IPS DF 19.7 (cell line): ENCODE measurements at regions not wholly inside any gene's neighbourhood (a gene's known extent, or its start where the extent isn't known, plus 50 kb on each side); places are given as distances from the start of the nearest gene placed in this dataset.
"Not testable (repeated sequence)": the region's sequence is repeated elsewhere in the genome, so short reads cannot be mapped to it uniquely, and the experiment has no call there.

Experiments
- DNase-seq: peaks from one replicate; pipeline ENCODE4 v3.0.0-alpha.2; 2013; ENCODE audit warnings: low read depth, low spot score

DNA sequence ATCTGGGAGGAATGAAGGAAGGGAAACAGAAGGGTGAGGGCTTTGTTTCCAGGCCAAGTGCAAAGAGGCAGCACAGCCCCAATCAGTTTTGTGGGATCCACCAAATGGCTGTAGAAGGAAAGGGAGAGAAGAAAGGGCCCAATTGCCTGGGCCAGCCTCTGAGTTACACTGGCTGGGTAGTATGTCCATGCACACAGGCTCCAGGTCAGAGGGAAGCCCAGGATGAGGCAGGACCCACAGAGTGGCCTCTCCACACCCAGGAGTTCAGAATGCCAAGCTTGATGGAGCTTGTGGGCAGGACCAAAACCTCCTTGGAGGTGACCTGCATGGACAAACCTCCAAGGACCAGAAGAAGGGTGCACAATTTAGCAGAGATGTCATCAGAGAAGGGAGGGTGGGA, 178.2 kb upstream of the TSHZ3 start:
- DNase-seq, result no peak

DNA sequence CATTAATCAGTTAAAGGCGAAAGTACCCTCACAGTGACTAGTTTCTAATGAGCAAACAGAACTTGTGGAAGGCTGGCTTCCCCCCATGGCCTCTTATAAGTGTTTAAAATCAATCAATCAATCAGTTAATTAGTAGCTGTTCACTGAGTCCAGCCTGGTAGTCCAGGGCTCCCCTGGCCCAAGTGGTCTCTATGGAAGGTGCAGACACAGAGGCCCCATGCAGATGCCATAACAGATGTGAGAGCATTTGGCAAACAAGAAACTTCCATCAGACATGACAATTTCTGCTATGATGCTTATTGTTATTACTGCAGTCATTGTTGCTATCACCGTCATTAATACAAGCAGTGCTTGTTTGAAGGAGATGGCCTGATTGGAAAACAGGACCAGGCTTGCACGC, 179.0 kb upstream of the TSHZ3 start:
- no peak for DNase-seq

- no peak for DNase-seq
Measured at GRCh38 chr19:31529121-31529520, 179.9 kb upstream of the TSHZ3 start.

GRCh38 chr19:31530781-31531180, 181.5 kb upstream of the TSHZ3 start:
- no peak for DNase-seq

DNA sequence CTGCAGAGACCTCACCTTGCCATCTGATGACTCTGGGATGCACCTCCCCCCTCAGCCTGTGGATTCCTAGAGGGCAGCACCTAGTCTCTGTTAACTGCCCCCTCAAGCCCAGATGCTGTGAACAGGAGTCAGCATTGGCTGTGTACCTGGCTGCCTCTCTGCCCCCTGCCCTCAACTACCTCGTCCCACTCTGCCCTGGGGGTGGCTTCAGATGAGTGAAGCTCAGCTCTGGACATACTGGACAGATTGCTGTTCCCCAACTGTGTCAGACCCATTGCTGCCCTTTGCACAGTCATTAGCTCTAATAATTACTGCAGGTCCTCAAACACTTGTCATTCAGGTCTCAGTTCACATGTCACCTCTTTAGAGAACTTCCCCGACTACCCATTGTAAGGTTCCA, 182.1 kb upstream of the TSHZ3 start:
- no peak for DNase-seq

DNA sequence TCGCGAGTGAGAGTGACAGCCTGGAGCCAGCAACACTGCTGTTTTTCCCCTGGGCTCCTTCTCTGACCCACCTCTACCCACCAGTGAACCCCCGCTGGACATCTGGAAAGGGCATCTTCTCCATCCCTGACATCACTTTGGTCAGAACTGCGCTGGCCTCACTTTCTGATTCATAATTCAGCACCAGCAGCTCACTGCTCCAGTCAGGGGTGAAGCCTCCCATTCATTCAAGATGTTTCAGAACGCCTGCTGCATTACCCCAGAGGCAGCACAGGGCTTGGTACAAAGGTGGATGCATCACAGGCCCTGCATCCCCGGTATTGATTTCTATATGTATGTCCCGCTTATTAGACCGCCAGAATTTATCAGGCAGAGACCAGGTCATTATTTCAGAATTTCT, 182.8 kb upstream of the TSHZ3 start:
- no peak for DNase-seq

- DNase-seq, result no peak
Measured at GRCh38 chr19:31533114-31533513, 183.9 kb upstream of the TSHZ3 start.

GRCh38 chr19:31534231-31534630, 185.0 kb upstream of the TSHZ3 start:
- no peak for DNase-seq

DNA sequence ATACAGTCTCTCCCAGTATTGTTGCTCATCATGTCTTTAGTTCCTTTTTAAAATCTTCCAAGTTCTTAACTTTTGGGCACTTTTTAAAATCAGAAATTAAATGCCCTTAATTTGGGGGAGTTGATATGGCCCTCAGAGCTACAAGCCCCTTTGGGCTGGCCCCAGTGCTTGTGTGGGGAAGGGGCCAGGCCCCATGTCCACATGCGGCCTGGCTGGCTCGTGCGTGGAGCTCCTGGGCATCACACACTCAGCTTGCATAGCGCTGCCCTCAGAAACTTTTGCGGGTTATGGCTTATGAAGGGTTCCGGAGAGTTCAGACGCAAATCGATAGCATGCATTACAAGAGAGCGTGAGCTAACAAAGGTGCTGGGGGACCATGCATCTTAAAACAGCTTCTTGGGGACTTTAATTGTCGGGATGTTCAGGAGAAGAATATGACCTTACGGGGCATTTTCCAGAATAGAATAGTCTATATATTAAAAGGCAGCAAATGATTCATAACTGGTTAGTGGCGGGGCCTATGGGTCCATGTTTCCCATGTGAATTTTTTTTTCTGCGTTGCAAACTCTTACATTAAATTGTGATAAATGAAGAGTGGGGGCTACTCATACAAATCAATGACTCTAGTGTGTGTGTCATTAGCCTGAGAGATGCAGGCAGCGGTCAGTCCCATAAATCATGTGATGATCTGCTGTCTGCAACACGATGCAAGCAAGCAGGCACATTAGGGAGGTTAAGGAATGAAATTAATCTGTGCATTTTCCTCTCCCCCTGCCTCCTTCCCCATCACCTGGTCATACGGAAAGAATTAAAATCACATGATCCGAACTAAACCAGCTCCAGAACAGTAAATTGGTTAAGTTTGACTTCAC, 185.8 kb upstream of the TSHZ3 start:
- no peak for DNase-seq

DNA sequence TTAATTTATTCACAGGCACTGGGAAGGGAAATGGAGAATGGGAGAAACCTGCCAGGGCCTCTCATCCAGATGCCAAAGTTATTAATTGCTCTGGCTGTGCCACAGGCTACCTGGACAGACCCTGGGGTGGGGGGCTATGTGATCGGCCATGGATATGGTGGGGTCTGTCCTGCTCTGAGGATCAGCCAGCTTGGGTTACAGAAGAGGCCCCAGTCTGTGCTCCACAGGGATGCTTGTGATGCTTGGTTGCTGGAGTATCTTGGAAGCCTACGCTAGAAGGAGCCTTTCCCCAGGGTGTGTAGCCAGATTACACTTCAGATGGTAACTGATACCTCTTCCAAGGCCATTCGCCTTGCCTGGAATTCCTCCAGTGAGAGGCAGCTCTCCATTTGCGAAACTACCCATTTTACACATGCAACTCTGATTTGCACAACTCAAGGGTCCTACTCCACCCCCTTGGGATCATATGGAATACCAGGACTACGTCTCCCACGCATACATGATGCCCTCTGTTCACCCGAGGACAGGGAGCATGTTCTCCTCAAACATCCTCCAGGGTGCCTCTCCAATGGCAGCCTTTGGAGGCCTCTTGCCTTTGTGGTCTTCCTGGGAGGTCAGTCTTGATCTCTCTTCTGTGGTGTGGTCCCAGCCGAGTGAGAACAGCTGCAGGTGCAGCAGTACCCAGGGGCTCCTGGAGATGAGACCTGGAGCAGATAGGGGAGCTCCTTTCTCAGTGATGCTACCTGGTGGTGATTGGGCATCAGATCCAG, 186.6 kb upstream of the TSHZ3 start:
- no peak for DNase-seq

GRCh38 chr19:31537136-31537535, 187.9 kb upstream of the TSHZ3 start:
- no peak for DNase-seq

GRCh38 chr19:31537902-31538301, 188.7 kb upstream of the TSHZ3 start:
- DNase-seq, result not testable (repeated sequence)

DNA sequence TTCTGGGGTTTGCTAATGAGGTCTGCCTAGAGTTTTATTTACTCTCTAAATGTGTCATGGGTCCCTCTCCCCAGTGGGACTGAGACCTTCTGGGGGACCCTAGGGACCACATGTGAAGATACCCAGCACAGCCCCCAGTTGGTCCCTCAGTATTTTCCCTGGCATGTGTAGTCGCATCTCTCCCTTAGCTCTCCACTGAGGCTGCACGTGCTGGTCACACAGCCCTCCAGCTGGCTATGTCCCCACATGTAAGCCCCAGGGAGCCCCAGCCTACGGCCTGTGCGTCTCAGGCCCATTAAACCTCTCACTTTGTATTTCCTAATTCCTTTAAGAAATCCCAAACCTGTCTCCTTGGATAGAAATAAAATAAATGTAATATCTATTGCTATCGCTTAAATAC, 189.6 kb upstream of the TSHZ3 start:
- no peak for DNase-seq

- no peak for DNase-seq
Measured at GRCh38 chr19:31539386-31539785, 190.2 kb upstream of the TSHZ3 start.

DNA sequence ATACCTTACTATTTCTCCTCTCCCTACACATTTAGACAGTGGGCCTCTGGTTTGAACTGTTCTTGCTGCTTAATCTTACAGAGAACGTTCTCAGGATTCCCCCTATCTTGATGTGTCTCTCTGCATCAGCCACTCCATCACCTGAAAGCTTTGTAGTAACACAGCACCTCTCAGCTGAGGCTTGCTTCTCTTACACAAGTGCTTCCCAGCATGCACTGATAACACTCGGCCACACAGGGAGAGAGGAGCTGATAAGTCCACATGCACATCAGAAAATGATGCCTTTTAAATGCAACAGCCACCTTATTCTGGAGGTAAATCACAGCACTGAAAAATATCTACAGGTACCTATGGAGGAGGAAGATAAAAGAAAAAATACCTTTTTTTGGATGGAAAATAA, 192.2 kb upstream of the TSHZ3 start:
- DNase-seq, result no peak

DNA sequence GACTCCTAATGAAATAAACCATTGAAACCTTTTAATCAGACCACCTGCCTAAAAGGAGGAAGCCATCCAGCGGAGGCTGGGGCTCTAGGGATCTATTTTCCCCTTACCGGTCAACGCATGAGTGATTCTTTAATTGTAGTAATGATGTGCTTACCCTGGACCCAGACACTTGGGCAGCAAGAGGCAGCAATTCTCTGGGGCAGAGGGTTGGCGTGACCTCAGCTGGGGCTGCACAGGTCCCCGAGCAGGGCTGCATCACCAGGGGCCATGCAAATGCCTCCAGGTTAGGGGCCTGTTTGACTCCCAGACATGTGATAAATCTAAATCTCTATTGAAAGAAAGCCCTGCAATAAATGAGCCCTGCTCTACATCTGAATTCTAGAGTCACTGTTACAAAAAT, 194.2 kb upstream of the TSHZ3 start:
- DNase-seq, result no peak

DNA sequence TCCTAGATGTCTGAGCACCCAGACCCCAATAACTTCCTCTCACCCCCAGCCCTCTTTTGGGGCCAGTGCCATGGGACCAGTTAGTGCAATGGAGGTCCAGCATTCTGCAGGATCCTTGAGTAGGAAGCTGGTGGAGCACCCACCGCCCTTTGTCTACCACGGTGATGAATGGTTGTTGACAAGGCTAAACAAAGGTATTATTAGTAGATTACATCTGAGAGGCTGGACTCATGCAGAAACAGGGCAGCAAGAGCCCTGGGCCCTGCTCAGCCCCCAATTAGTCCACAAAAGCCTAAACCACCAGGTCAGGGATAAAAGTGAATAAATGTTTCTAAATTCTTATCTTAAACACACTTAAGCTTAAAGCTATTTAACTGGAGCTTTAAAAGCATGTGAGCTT, 196.5 kb upstream of the TSHZ3 start:
- no peak for DNase-seq

GRCh38 chr19:31546205-31546960, 197.1 kb upstream of the TSHZ3 start:
- DNase-seq, result no peak

GRCh38 chr19:31548941-31549340, 199.7 kb upstream of the TSHZ3 start:
- DNase-seq, result peak; percentile 23

DNA sequence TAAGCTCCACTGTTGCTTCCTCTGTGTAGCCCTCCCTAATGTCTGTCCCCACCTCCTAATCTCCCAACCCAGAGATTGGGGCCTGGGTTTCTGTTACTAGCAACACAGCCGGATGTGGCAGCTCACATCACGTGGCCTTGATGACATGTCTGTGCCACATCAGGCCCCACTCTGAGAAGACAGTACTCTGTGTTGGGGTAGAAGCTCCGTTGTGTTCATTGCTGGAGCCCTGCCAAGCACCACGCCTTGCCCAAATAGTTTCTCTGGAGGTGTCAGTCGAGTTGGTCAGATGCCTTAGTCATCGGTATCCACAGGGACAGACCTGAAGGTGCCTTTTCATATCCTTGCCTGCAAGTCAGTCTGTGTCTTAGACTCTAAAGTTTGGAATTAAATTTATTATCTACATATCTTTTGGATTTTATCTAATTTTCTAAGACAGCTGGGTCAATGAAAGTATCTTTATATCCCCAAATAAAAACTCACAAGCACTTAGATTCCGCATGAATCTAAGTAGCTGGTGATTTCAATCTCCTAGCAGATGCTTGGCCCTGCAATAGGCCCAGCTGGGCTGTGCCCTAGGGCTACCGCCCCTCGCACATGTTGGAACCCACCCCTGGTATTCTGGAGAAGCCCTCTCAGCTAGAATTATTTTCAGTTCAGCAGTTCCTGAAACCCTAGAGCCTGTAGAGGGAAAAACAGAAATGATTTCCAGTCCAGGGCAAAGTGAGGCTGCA, 204.0 kb upstream of the TSHZ3 start:
- no peak for DNase-seq

DNA sequence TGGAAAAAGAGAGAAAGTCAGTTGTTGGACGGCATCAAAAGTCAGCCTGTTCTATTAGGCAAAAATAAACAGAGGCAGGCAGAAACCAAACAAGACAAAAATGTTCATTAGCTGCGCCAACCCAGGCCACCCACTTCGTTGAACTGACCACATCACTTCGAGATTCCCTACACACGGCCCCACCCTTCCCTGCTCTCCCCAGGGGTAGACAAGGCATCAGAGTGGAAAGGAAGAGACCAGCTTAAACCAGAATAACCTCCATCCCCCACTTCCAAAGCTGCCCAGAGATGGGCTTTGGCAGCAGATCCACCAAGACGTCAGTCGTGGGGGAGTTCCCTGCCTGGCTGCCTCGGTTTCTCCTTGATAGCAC, 204.6 kb upstream of the TSHZ3 start:
- DNase-seq, result no peak

DNA sequence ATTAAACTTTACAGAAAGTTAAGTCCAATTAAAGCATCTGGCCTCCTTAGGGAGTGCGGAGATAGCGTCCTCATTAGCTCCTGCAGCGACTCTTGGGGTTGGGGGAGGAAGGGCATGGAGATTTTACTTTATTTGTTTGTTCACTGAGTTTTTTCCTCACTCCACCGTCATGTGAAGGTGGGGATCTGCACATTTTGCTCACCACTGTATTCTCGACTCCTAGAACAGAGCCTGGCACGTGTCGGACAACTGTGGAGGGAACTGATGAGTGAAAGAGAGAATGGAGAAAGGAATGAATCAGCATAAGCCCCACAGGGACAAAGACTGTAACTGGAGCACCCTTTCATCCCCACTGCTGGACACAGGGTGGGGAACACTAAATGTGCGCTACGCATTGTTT, 205.1 kb upstream of the TSHZ3 start:
- no peak for DNase-seq
